Activated T-helper 9 cell treated with anti-CD3 and anti-CD28 coated beads, Interleukin-2, amount 50 U/mL, for 16 hours (primary cell): ENCODE measurements at regions not wholly inside any gene's neighbourhood (a gene's known extent, or its start where the extent isn't known, plus 50 kb on each side); places are given as distances from the start of the nearest gene placed in this dataset.

Experiments
- DNase-seq: peaks from one replicate; pipeline ENCODE4 v3.0.0-alpha.2; 2020; ENCODE audit warnings: low read depth

GRCh38 chr14:103206836-103207387 lies 83.7 kb downstream of the TNFAIP2 start:
- no peak for DNase-seq

GRCh38 chr14:103207388-103208072 lies 84.3 kb downstream of the TNFAIP2 start:
- no peak for DNase-seq

DNA sequence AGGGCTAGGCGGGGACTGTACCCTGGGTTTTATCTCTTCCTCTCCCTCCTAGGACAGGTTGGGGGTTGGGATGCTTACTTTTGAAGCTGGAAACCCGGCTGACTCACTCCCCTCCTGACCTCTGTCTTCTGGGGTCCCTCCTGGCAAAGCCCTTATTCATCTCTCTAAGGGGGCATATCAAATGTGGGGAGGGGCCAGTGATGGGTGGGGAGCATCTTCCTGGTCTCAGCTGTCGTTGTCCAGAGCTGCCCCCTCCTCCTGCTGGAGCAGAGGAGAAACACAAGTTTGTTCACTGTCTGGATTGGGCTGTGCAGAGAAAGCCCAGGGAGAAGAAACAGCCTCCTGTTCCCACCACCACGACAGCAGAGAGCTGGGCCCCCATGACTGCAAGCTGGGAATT lies 85.8 kb downstream of the TNFAIP2 start:
- no peak for DNase-seq

DNA sequence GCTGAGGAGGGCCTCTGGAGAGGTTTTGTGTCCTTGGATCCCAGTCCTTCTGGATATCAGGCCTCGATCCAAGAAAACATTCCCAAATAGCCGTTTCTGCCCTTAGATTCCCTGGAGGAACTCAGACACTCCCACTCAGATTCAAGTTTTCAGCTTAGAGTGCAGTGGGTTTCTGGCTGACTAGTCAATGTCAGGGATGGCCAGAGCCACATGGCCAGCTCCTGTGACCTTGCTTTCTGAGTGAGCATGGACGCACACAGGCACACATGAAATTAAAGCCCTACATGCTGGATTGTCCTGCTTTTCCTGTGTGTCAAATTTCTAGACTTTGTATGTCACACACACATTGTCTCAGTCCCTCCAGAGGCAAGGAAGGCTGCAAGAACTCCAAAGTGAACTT lies 86.2 kb downstream of the TNFAIP2 start:
- no peak for DNase-seq

GRCh38 chr14:103213331-103213730 lies 90.1 kb downstream of the TNFAIP2 start:
- DNase-seq = no peak

DNA sequence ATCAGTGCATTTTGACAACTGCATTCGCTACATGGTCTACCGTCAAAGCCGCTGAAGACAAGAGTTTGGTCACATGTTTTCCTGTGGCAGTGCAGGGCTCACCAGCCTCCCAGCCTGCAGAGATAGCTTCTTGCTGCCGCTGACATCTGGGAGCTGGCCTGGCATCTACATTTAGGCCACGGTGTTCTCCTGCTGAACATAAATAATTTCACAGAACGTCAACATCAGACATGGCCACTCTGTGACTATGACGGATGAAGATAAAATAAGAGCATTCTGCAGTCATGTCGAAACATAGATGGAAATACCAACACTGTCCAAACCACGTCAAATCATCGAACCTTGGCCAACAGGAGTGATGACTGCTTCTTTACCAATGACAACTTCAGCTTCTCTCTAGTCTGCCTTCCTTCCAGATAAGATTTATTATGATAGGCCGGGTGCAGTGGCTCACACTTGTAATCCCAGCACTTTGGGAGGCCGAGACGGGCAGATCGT lies 91.2 kb downstream of the TNFAIP2 start:
- DNase-seq = no peak

GRCh38 chr14:103216399-103216798 lies 93.1 kb downstream of the TNFAIP2 start:
- DNase-seq = no peak

DNA sequence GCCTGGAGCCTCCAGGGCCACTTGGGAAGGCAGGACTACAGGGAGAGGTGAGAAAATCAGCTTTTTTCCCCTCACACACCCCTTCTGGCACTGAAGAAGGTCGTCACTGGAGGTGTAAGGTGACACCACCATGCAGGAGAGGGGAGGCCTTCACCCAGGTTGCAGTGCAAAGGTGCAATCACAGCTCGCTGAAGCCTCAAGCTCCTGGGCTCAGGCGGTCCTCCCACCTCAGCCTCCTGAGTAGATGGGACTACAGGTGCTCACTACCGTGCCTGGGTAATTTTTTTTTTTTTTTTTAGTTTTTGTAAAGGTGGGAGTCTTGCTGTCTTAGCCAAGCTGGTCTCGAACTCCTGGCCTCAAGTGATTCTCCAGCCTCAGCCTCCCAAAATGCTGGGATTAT lies 93.6 kb downstream of the TNFAIP2 start:
- no peak for DNase-seq

DNA sequence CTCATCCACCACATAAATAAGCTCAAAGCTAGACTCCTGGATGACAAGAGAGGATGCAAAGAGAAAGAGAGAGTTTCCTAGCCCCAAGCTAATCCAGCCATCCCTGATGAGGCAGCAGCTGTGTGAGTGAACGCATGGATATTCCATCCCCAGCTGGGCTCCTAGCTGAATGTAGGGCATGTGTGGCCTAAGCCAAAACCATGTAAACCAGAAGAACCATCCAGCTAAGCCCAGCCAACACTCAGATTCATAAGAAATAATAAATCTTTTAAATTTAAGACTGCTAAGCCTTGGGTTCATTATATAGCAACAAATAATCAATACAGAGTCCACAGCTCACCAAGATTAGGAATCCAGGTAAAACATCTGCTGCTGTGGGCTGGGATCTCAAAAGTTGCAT lies 94.3 kb downstream of the TNFAIP2 start:
- DNase-seq = no peak

DNA sequence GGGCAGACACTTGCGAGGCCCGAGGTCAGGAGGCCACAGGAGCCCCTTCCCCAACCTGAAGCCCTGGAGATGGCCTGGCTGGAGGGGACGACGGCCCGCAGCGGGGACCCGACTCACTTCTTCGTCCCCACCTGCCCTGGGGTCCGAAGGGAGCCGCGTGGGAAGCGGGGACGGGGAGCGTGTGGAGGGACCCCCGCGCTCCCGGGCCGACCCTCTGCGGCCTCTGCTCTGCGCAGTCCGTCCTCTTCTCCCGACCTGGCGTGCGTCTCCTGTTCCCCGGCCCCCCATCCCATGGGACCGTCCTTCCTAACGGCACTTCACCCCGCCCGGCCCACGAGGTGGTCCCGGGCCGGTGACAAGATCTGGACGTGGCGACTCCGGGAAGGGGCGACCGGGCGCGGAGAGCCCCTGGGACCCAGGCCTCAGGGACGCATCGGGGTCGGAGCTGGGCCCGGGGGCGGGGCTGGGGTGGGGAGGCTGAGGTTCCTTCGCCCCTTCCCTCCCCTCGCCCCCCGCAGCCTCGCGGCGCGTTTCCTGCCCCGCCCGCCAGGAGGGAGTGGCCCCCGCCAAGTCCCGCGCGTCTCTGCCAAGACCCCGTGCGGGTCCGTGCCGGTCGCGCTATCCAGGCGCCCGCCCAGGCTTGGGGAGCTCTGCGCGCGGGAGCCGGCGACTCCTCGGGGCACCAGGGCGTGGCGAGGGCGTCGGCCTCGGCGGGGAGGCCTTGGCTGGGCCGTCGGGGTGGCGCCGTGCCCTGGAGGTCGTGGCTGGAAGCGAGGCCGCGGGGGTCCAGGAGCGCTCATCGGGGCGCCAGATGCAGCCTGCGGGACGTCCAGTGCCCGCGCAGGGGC lies 97.1 kb downstream of the TNFAIP2 start:
- DNase-seq = no peak

DNA sequence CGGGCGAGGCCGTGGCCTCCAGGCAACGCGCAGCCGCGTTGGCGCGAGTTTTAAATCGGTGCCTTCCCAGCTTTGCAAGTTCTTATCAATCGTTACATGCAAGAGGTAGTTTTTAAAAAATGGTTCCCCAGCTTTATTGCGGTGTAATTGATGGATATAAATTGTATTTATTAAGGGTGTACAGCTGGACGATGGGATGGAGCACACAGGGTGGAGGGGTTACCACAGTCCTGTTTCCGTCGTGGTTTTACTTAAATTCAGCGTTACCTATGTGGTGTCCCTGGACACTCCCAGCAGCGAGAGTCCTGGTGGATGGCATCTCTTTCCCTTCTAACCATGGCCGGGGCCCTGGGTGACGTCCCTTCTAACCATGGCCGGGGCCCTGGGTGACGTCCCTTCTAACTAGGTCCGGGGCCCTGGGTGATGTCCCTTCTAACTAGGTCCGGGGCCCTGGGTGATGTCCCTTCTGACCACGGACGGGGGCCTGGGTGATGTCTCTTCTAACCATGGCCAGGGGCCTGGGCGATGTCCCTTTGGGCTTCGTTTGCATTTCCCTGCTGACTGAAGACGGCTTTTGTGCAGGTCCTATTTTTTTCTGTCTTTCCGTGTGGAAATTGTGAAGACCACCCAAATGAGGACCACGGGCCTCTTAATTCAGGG lies 97.9 kb downstream of the TNFAIP2 start:
- no peak for DNase-seq

- no peak for DNase-seq
Measured at GRCh38 chr14:103221781-103222358, 98.6 kb downstream of the TNFAIP2 start.

DNA sequence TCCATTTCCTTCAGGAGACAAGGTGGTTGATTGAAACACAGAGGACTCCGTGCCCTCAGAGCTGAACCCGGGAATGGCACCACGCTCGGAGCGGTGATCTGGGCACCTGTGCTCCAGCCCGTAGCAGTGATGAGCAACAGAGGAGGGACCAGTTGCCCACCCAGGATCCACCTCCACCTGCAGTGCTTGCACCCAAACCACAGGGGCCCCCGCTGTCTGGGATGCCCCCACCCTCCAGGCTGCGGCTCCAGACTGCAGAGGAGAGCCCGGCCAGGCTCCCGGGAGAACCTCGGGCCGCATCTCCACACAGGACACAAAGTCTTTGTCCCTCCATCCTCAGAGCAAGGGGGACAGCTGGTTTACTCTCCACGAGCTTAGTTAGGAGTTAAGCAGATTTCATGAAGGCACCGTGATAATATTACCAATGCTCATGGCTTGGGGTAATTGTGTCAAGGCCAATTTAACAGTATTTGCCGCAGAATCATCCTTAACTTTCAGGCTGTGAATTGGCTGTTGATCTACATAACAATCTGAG lies 100.6 kb downstream of the TNFAIP2 start:
- no peak for DNase-seq

GRCh38 chr14:103225062-103225461 lies 101.8 kb downstream of the TNFAIP2 start:
- DNase-seq = no peak

DNA sequence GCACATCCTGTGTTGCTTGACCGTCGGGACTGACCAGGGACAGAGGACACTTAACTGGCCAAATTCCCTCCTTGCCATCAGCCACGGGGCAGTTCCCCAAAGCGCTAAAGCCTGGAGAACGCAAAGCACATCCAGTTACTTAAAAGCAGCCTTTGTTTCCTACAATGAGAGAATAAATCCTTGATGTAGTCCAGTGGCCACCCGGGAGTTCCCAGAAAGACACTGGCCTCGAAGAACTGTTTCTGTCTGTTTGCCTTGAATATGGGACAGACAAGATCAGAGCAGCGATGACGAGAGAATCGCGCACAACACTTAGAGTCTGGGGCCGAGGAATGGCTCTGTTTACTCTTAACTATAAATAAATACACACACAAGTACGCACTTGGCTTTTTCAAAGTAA lies 102.2 kb downstream of the TNFAIP2 start:
- DNase-seq = no peak

- no peak for DNase-seq
Measured at GRCh38 chr14:103227094-103227768, 104.0 kb downstream of the TNFAIP2 start.

DNA sequence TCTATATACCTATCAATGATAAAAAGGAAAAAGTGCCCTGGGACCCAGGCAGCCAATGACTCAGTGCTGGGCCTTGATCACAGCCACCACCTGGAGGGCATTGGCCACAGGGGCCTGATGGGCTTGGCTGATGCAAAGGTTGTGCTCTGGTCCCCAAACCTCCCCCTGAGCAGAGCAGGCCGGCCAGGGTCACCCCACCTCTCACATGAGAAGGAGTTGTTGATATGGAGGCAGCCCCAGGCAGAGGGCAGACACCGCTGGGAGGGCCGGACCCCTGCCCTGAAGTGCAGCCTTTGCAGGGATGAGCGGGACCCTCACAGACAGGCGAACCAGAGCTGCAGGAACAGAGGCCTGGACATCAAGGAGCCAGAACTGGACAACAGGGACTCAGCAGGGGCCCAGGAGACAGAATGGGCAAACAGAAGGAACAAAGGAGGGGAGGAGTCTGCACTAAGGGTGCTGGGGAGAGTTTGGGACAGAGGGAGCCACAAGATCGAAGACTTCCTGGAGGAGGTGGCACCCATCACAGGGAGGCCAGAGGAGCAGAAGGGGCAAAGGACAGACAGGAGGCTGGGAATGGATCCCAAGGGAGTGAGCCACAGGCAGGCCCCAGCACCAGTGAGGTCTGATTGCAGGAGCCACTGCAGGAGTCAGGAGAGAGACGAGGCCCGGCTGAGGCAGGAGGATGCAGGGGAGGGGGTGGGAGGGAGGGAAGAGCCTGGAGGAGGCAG lies 105.0 kb downstream of the TNFAIP2 start:
- DNase-seq = no peak

GRCh38 chr14:103228866-103229265 lies 105.2 kb upstream of the EIF5 start:
- no peak for DNase-seq

GRCh38 chr14:103230021-103230420 lies 104.0 kb upstream of the EIF5 start:
- no peak for DNase-seq

- no peak for DNase-seq
Measured at GRCh38 chr14:103230658-103231334, 103.2 kb upstream of the EIF5 start.
